ENCODE measurements at regions not wholly inside any gene's neighbourhood (a gene's known extent, or its start where the extent isn't known, plus 50 kb on each side); places are given as distances from the start of the nearest gene placed in this dataset.

DNA sequence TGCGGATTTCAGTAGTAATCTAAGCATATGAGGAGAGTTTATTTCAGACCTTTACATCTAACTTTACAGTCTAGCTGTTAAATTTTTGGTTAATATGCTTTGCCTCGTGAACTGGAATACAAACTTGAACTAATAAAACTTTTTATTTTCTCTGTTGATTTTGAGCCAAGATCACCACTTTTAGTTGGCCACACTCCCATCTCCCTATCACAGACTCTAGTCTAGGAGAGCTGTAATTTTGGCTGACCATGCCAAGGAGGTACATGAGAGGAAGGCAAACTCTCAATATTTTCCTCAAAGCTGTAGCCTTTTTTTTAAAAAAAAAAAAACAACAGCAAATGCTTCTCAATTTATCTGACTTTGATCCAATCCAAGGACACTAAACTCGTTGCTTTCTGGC lies 597.5 kb upstream of the PCDH7 start:
- TF ChIP-seq, protein P1, sequence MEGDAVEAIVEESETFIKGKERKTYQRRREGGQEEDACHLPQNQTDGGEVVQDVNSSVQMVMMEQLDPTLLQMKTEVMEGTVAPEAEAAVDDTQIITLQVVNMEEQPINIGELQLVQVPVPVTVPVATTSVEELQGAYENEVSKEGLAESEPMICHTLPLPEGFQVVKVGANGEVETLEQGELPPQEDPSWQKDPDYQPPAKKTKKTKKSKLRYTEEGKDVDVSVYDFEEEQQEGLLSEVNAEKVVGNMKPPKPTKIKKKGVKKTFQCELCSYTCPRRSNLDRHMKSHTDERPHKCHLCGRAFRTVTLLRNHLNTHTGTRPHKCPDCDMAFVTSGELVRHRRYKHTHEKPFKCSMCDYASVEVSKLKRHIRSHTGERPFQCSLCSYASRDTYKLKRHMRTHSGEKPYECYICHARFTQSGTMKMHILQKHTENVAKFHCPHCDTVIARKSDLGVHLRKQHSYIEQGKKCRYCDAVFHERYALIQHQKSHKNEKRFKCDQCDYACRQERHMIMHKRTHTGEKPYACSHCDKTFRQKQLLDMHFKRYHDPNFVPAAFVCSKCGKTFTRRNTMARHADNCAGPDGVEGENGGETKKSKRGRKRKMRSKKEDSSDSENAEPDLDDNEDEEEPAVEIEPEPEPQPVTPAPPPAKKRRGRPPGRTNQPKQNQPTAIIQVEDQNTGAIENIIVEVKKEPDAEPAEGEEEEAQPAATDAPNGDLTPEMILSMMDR (IDR thresholded peaks at IDR 0.05) = no peak
- no peak for TF ChIP-seq POLR2A (IDR thresholded peaks at IDR 0.05)
- no peak for TF ChIP-seq EP300 (IDR thresholded peaks at IDR 0.05)
- TF ChIP-seq POLR2AphosphoS5 (IDR thresholded peaks at IDR 0.05) = no peak
